RWPE2 (cell line): ENCODE measurements at regions not wholly inside any gene's neighbourhood (a gene's known extent, or its start where the extent isn't known, plus 50 kb on each side); places are given as distances from the start of the nearest gene placed in this dataset.

ENCODE experiments used
- ATAC-seq: fragments of 200-7000 bp; cut with Tn5 transposase; 3 replicates; pipeline ENCODE4 v1.9.1; 2021; ENCODE audit warnings: low read depth
- DNase-seq: peaks from one replicate; pipeline ENCODE4 v3.0.0-alpha.2; 2020; ENCODE audit warnings: low spot score
- H3K27ac ChIP-seq: fragments of 450-650 bp; 2 replicates; pipeline ENCODE4 v1.5.1; 2017; ENCODE audit warnings: mild to moderate bottlenecking; ENCODE audit not compliant: poor library complexity, severe bottlenecking
- H3K27me3 ChIP-seq: fragments of 250-450 bp; sonication (Bioruptor Pico); 2 replicates; pipeline ENCODE4 v1.5.1; 2021; ENCODE audit warnings: mild to moderate bottlenecking, moderate library complexity; ENCODE audit not compliant: insufficient read depth, poor library complexity, severe bottlenecking
- H3K36me3 ChIP-seq: fragments of 250-450 bp; sonication (Bioruptor Pico); 2 replicates; pipeline ENCODE4 v1.5.1; 2020; ENCODE audit warnings: low read depth, mild to moderate bottlenecking, moderate library complexity
- H3K4me1 ChIP-seq: fragments of 250-450 bp; sonication (Bioruptor Pico); 2 replicates; pipeline ENCODE4 v1.5.1; 2021; ENCODE audit warnings: mild to moderate bottlenecking, moderate library complexity; ENCODE audit not compliant: insufficient read depth, poor library complexity, severe bottlenecking
- H3K4me3 ChIP-seq: fragments of 250-450 bp; sonication (Bioruptor Pico); 2 replicates; pipeline ENCODE4 v1.5.1; 2021; ENCODE audit warnings: mild to moderate bottlenecking, moderate library complexity; ENCODE audit not compliant: severe bottlenecking
- H3K9me3 ChIP-seq: fragments of 250-450 bp; sonication (Bioruptor Pico); 2 replicates; pipeline ENCODE4 v1.5.1; 2021; ENCODE audit warnings: mild to moderate bottlenecking, moderate library complexity; ENCODE audit not compliant: severe bottlenecking
- CTCF ChIP-seq: fragments of 450-650 bp; IDR thresholded peaks from one replicate; pipeline ENCODE4 v1.5.1; 2017; ENCODE audit warnings: mild to moderate bottlenecking, moderate library complexity; ENCODE audit not compliant: poor library complexity, severe bottlenecking

GRCh38 chr16:85199880-85200279 lies 87.6 kb upstream of the CIBAR2 start:
- ATAC-seq: no peak
- peak overlapping the region; percentile 32 for H3K27ac ChIP-seq

GRCh38 chr16:85200471-85201278 lies 88.4 kb upstream of the CIBAR2 start:
- Histone ChIP-seq H3K4me1 (peaks cover 34% of the 10 kb centered on the region), H3K4me3 (no peak overlapping the region), H3K27me3 (no peaks in the 10 kb centered on the region), H3K27ac (peak overlapping the region; percentile 7), H3K36me3 (no peaks in the 10 kb centered on the region), H3K9me3 (no peaks in the 10 kb centered on the region)
- ATAC-seq (peak; percentile 76), DNase-seq (no peak)
- TF ChIP-seq CTCF: no peak

More at GRCh38 chr16:85199880-85200279, 87.6 kb upstream of the CIBAR2 start:
- no peak overlapping the region for H3K4me3 ChIP-seq
- peaks cover 34% of the 10 kb centered on the region for H3K4me1 ChIP-seq
- H3K36me3 ChIP-seq: no peaks in the 10 kb centered on the region
- H3K27me3 ChIP-seq: no peaks in the 10 kb centered on the region
- no peaks in the 10 kb centered on the region for H3K9me3 ChIP-seq
- DNase-seq: no peak
- TF ChIP-seq CTCF: no peak

GRCh38 chr16:85201574-85201973 lies 89.3 kb upstream of the CIBAR2 start:
- no peaks in the 10 kb centered on the region for H3K27me3 ChIP-seq
- peak overlapping the region; percentile 7 for H3K27ac ChIP-seq
- ATAC-seq (no peak), DNase-seq (no peak)
- H3K36me3 ChIP-seq: no peaks in the 10 kb centered on the region
- no peaks in the 10 kb centered on the region for H3K9me3 ChIP-seq
- H3K4me3 ChIP-seq: no peak overlapping the region
- no peak for TF ChIP-seq CTCF
- H3K4me1 ChIP-seq: peaks cover 34% of the 10 kb centered on the region

GRCh38 chr16:85202051-85202601 lies 89.9 kb upstream of the CIBAR2 start:
- Histone ChIP-seq H3K4me3 (no peak overlapping the region), H3K9me3 (no peaks in the 10 kb centered on the region), H3K27ac (peak overlapping the region; percentile 7), H3K36me3 (no peaks in the 10 kb centered on the region), H3K27me3 (no peaks in the 10 kb centered on the region), H3K4me1 (peaks cover 34% of the 10 kb centered on the region)
- DNase-seq (no peak), ATAC-seq (no peak)
- no peak for TF ChIP-seq CTCF
